ENCODE measurements at regions not wholly inside any gene's neighbourhood (a gene's known extent, or its start where the extent isn't known, plus 50 kb on each side); places are given as distances from the start of the nearest gene placed in this dataset.

DNA sequence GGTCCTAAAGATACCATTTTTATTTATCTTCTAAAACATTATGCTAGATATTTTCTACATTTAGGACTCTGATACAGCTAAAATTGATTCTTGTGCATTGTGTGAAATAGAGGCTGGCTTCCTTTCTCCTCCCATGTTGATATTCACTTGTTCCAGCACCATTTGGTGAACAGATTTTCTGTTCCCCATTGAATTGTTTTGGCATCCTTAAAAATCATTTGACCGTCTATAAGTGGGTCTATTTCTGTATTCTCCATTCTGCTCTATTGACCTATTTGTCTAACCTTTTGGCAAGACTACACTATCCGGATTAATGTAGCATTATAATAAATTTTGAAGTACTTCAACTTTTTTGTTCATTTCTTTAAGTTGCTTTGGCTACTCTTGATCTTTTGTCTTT is 2689.2 kb downstream of the PCDH9 start:
- no peak for DNase-seq (ENCODE audit: low read depth)
- TF ChIP-seq, protein P1, sequence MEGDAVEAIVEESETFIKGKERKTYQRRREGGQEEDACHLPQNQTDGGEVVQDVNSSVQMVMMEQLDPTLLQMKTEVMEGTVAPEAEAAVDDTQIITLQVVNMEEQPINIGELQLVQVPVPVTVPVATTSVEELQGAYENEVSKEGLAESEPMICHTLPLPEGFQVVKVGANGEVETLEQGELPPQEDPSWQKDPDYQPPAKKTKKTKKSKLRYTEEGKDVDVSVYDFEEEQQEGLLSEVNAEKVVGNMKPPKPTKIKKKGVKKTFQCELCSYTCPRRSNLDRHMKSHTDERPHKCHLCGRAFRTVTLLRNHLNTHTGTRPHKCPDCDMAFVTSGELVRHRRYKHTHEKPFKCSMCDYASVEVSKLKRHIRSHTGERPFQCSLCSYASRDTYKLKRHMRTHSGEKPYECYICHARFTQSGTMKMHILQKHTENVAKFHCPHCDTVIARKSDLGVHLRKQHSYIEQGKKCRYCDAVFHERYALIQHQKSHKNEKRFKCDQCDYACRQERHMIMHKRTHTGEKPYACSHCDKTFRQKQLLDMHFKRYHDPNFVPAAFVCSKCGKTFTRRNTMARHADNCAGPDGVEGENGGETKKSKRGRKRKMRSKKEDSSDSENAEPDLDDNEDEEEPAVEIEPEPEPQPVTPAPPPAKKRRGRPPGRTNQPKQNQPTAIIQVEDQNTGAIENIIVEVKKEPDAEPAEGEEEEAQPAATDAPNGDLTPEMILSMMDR (IDR thresholded peaks at IDR 0.05; ENCODE audit: insufficient read depth, low read depth, low read length, missing control alignments) = no peak
- H3K4me3 ChIP-seq (ENCODE audit: low read length) = no peak overlapping the region

DNA sequence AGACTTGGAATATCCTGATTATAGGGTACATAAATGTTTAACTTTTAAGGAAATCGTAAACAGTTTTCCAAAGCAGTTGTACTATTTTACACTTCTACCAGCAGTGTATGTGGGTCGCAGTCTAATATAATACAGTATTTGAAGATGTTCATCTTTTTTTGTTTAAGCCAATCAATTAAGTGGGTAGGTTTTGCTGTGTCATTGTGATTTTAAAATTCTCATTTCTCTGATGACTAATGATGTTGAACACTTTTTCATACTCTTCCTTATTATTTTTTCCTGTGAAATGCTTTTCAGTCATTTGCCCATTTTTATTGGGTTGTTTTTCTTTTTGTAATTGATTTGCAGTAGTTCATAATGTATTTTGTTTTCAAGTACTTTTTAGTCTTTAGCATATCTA is 2689.7 kb downstream of the PCDH9 start:
- TF ChIP-seq, protein P1 (IDR thresholded peaks at IDR 0.05; ENCODE audit: insufficient read depth, low read depth, low read length, missing control alignments) = no peak
- peak; percentile 21 for DNase-seq (ENCODE audit: low read depth)
- H3K4me3 ChIP-seq (ENCODE audit: low read length) = no peak overlapping the region

DNA sequence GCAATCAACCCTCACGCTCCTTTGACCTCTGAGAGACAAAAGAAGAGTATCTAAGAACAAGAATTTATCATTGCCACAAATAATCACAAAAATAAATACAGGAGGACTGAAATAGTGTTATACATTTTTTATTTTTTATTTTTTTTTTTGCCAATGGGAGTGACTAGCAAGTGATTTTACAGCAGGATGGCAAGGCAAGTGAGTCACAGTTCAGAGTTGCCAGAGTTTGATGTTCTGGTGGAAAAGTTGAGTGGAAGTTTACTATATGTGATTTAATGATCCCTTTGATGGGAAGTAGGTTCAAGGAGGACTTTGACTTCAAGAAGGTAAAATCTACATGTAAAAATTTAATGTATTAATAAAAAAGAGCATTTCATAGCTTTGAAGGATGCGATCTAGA is 2691.4 kb downstream of the PCDH9 start:
- no peak overlapping the region for H3K4me3 ChIP-seq (ENCODE audit: low read length)
- TF ChIP-seq, protein P1 (IDR thresholded peaks at IDR 0.05; ENCODE audit: insufficient read depth, low read depth, low read length, missing control alignments) = no peak
- DNase-seq (ENCODE audit: low read depth) = peak; percentile 9

DNA sequence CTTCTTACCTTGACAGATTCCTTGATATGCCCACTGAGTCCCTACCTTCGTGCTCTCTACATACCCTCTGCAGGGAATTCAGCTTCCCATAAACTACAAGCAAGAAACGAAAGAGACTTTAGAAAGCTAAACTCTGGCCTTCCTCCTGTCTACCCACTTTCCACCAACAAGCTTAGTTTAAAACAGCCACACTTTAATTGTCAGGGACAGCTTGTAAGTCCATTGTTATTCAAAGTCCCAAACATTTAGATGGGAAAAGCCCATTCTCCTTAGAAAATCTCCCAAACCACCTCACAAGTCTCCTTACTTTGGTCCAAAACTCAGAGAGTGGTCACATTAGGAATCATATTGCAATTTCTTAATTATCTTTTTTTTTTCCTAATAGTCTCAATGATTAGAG is 2695.8 kb downstream of the PCDH9 start:
- no peak for DNase-seq (ENCODE audit: low read depth)
- no peak overlapping the region for H3K4me3 ChIP-seq (ENCODE audit: low read length)
- TF ChIP-seq, protein P1 (IDR thresholded peaks at IDR 0.05; ENCODE audit: insufficient read depth, low read depth, low read length, missing control alignments) = no peak

DNA sequence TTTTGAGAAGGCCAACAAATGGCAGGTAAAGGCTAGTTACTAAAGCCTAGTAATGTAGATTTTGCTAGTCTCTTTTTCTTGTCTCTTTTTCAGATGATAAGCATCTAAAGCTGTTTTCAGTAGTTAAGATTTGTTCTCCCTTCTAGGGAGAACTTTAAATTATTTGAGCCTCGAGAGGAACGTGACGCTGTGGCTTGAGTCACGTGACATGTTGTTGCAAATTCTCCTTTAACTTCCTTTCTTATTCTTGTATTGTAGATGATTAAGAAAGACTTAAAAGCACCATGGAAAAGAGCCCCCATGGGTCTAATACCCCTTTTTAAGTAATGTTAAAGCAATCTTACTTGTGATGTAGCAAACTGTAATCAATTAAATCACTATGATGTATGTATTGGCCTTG is 2698.7 kb downstream of the PCDH9 start:
- H3K4me3 ChIP-seq (ENCODE audit: low read length) = no peak overlapping the region
- TF ChIP-seq, protein P1 (IDR thresholded peaks at IDR 0.05; ENCODE audit: insufficient read depth, low read depth, low read length, missing control alignments) = no peak
- no peak for DNase-seq (ENCODE audit: low read depth)

DNA sequence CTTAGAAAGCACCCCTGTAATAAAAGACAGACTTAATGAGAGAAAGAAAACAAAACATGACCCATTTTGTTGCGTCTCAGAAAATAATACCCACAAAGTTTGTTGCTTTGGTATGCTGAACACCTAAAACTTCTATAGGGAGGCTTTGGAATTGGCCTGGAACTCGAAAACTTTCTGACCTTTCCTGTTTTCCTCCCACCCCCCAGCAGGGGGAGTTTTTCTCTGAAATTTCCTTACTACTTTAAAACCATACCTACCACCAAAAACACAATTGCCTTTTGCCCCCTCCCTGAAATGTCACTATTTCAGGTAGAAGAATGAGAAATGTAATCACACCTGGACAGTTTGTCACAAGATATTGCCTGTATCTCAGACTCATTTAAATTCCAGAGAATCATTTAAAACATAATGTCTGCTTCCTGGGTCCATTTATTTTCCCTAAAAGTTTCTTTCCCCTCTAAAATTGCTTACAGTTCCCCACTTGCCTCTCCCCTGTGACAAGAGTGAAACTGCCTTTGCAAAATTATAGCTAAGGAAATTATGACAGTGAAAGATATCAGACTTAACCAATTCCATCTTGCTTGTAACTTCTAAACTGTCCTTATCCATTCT is 2700.2 kb downstream of the PCDH9 start:
- TF ChIP-seq, protein P1 (IDR thresholded peaks at IDR 0.05; ENCODE audit: insufficient read depth, low read depth, low read length, missing control alignments) = peak; percentile 58
- no peak overlapping the region for H3K4me3 ChIP-seq (ENCODE audit: low read length)
- DNase-seq (ENCODE audit: low read depth) = peak; percentile 17

DNA sequence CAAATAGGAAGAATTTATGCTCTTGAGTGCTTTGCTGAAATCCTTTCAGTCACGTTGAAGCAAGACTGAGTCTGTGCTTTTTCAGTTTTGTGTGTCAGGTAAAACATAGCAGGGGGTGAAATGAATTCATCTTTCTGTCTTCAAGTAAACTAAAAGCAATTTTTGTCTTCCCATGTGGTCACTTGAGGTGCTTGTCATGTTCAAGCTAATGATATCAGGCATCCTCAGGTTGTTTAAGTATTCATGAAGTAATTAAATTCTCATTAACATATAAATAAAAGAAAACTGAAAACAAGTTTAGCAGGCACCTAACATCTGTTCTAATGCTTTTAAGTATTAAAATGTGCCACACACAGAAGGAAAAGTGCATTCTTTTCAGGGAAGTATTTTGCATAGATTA is 2701.3 kb downstream of the PCDH9 start:
- H3K4me3 ChIP-seq (ENCODE audit: low read length) = no peak overlapping the region
- DNase-seq (ENCODE audit: low read depth) = no peak
- TF ChIP-seq, protein P1 (IDR thresholded peaks at IDR 0.05; ENCODE audit: insufficient read depth, low read depth, low read length, missing control alignments) = no peak

Data from epithelial cell of esophagus (primary cell).